ENCODE measurements at regions not wholly inside any gene's neighbourhood (a gene's known extent, or its start where the extent isn't known, plus 50 kb on each side); places are given as distances from the start of the nearest gene placed in this dataset.

- no peak for DNase-seq (ENCODE audit: low spot score in 2 of 2)
- no peaks in the 10 kb centered on the region for H3K36me3 Mint-ChIP-seq (ENCODE audit: insufficient read depth)
- no peak overlapping the region for H3K4me3 Mint-ChIP-seq
- peaks cover 59% of the 10 kb centered on the region for H3K27me3 Mint-ChIP-seq
- no peak for ATAC-seq (replicated peaks; ENCODE audit: extremely low read depth, poor library complexity, severe bottlenecking)
- H3K27ac Mint-ChIP-seq (ENCODE audit: low read depth), result no peak overlapping the region
- no peaks in the 10 kb centered on the region for H3K9me3 Mint-ChIP-seq
- no peaks in the 10 kb centered on the region for H3K4me1 Mint-ChIP-seq
These were observed 99.5 kb upstream of the GJB5 start for GRCh38 chr1:34655206-34655874.

- H3K27me3 Mint-ChIP-seq, result peaks cover 57% of the 10 kb centered on the region
- DNase-seq (ENCODE audit: low spot score in 2 of 2) (no peak), ATAC-seq (replicated peaks; ENCODE audit: extremely low read depth, poor library complexity, severe bottlenecking) (no peak)
- H3K27ac Mint-ChIP-seq (ENCODE audit: low read depth), result no peak overlapping the region
- no peaks in the 10 kb centered on the region for H3K9me3 Mint-ChIP-seq
- H3K36me3 Mint-ChIP-seq (ENCODE audit: insufficient read depth), result no peaks in the 10 kb centered on the region
- H3K4me1 Mint-ChIP-seq, result no peaks in the 10 kb centered on the region
- H3K4me3 Mint-ChIP-seq, result no peak overlapping the region
These were observed 99.0 kb upstream of the GJB5 start for GRCh38 chr1:34655875-34656240.

- DNase-seq (ENCODE audit: low spot score in 2 of 2), result no peak
- no peaks in the 10 kb centered on the region for H3K9me3 Mint-ChIP-seq
- no peaks in the 10 kb centered on the region for H3K4me1 Mint-ChIP-seq
- H3K27me3 Mint-ChIP-seq, result peaks cover 60% of the 10 kb centered on the region
- H3K27ac Mint-ChIP-seq (ENCODE audit: low read depth), result no peak overlapping the region
- no peak overlapping the region for H3K4me3 Mint-ChIP-seq
- no peak for ATAC-seq (replicated peaks; ENCODE audit: extremely low read depth, poor library complexity, severe bottlenecking)
- no peaks in the 10 kb centered on the region for H3K36me3 Mint-ChIP-seq (ENCODE audit: insufficient read depth)
These were observed 98.5 kb upstream of the GJB5 start for GRCh38 chr1:34656299-34656698.

GRCh38 chr1:34656731-34657130 is 98.1 kb upstream of the GJB5 start:
- ATAC-seq (replicated peaks; ENCODE audit: extremely low read depth, poor library complexity, severe bottlenecking), result no peak
- DNase-seq (ENCODE audit: low spot score in 2 of 2), result no peak
- Mint-ChIP-seq H3K9me3 (no peaks in the 10 kb centered on the region), H3K4me3 (no peak overlapping the region), H3K27me3 (peaks cover 65% of the 10 kb centered on the region), H3K4me1 (no peaks in the 10 kb centered on the region), H3K36me3 (ENCODE audit: insufficient read depth) (no peaks in the 10 kb centered on the region), H3K27ac (ENCODE audit: low read depth) (no peak overlapping the region)

DNA sequence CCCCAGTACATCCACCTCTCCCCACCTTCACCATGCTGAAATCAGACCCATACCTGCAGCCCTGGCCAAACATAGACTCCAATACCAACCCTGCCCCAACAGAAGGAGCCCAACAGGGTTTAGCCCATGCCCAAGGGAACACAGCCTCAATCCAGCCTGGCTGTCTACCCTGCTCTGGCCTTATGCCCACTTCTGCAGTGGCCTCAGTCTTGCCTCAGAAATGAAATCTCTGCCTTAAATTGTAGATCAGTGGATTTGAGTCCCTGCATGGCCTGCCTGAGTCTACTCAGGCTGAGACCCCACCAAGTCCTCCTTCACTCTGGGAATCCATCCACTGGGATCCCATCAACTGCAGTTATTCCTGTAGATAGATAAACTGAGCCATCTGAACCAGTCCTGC is 97.6 kb upstream of the GJB5 start:
- peaks cover 70% of the 10 kb centered on the region for H3K27me3 Mint-ChIP-seq
- no peak for ATAC-seq (replicated peaks; ENCODE audit: extremely low read depth, poor library complexity, severe bottlenecking)
- no peak overlapping the region for H3K4me3 Mint-ChIP-seq
- no peak overlapping the region for H3K27ac Mint-ChIP-seq (ENCODE audit: low read depth)
- H3K36me3 Mint-ChIP-seq (ENCODE audit: insufficient read depth), result no peaks in the 10 kb centered on the region
- no peaks in the 10 kb centered on the region for H3K4me1 Mint-ChIP-seq
- H3K9me3 Mint-ChIP-seq, result no peaks in the 10 kb centered on the region
- DNase-seq (ENCODE audit: low spot score in 2 of 2), result no peak

DNA sequence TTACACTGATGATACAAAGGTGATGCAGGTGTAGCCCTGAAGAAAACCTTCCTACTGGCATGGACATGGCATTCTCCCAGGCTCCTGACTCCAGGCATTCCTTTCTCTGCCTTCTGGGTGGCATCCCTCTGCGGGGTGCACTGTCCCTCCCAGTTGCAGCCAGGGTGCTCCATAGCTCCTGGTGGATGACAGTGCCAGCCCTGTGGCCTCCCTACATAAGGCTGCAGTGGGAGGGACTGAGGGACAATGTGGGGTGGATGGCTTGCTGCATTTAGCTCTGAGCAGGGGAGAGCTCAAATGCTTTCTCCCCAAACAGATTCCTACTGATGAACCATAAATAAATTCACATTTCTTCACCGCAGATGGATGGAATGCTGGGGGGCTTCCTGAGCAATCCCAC is 97.0 kb upstream of the GJB5 start:
- H3K27ac Mint-ChIP-seq (ENCODE audit: low read depth), result no peak overlapping the region
- no peak overlapping the region for H3K4me3 Mint-ChIP-seq
- H3K4me1 Mint-ChIP-seq, result no peaks in the 10 kb centered on the region
- H3K9me3 Mint-ChIP-seq, result no peaks in the 10 kb centered on the region
- H3K36me3 Mint-ChIP-seq (ENCODE audit: insufficient read depth), result no peaks in the 10 kb centered on the region
- ATAC-seq (replicated peaks; ENCODE audit: extremely low read depth, poor library complexity, severe bottlenecking), result no peak
- peaks cover 70% of the 10 kb centered on the region for H3K27me3 Mint-ChIP-seq
- DNase-seq (ENCODE audit: low spot score in 2 of 2), result no peak

DNA sequence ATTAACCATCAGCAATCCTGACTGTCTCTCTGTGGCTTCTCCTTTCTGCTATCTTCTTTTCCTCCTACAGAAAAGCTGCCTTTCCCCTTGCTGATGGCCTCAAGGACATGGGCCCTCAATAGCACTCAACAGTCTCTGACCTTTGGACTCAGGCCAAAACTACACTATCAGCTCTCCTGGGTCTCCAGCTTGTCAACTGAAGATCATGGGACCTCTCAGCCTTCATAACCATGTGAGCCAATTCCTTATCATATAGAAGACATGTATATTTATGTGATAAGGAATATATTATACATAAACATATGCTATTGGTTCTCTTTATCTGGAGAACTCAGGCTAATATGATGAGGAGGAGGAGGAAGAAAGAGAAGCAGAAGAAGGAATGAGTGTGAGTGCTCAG is 91.8 kb upstream of the GJB5 start:
- H3K9me3 Mint-ChIP-seq, result no peaks in the 10 kb centered on the region
- H3K4me3 Mint-ChIP-seq, result no peak overlapping the region

DNA sequence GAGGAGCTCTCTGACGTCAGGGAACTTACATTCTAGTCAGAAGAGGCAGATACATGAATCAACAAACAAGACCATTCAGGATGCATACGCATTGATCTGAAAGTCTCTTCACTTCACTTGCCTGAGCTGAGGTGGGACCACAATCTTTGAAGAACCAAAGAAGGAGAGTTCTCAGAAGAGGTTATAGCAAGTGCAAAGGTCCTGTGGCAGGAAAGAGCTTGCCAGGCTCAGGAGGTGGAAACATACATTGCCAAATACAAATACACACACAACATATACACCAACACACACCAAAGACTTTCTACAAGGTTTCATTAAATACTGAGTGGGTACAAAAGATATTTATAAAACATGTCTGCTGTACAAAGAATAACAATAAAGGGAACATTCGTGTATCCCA is 86.8 kb upstream of the GJB5 start:
- ATAC-seq (replicated peaks; ENCODE audit: extremely low read depth, poor library complexity, severe bottlenecking) (no peak), DNase-seq (ENCODE audit: low spot score in 2 of 2) (no peak)
- Mint-ChIP-seq H3K27me3 (peaks cover 69% of the 10 kb centered on the region), H3K4me1 (no peaks in the 10 kb centered on the region), H3K27ac (ENCODE audit: low read depth) (no peak overlapping the region), H3K36me3 (ENCODE audit: insufficient read depth) (no peaks in the 10 kb centered on the region), H3K9me3 (peaks cover 6% of the 10 kb centered on the region), H3K4me3 (no peak overlapping the region)

More for the DNA sequence above, 91.8 kb upstream of the GJB5 start:
- peaks cover 74% of the 10 kb centered on the region for H3K27me3 Mint-ChIP-seq
- ATAC-seq (replicated peaks; ENCODE audit: extremely low read depth, poor library complexity, severe bottlenecking), result no peak
- H3K36me3 Mint-ChIP-seq (ENCODE audit: insufficient read depth), result no peaks in the 10 kb centered on the region
- no peaks in the 10 kb centered on the region for H3K4me1 Mint-ChIP-seq
- no peak overlapping the region for H3K27ac Mint-ChIP-seq (ENCODE audit: low read depth)
- DNase-seq (ENCODE audit: low spot score in 2 of 2), result no peak

DNA sequence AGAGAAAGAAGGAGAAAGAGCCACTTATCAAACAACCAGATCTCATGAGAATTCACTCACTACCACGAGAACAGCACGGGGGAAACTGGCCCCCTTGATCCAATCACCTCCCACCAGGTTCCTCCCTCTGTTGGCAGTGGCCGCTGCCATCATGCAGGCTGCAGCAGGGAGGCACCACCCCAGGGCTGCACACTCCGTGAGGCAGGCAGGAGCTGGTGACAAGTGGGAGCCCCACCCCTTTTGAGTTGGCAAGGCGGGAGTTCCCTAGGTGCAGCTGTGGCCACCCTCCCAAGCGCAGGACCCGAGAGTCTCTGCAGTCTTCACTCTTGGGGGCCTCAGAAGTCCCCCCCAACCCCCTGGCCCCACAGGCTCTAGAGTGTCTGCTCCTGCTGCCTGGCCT is 83.9 kb upstream of the GJB5 start:
- Mint-ChIP-seq H3K9me3 (peaks cover 6% of the 10 kb centered on the region), H3K27ac (ENCODE audit: low read depth) (no peak overlapping the region), H3K27me3 (peaks cover 65% of the 10 kb centered on the region), H3K4me3 (no peak overlapping the region), H3K4me1 (no peaks in the 10 kb centered on the region), H3K36me3 (ENCODE audit: insufficient read depth) (no peaks in the 10 kb centered on the region)
- no peak for DNase-seq (ENCODE audit: low spot score in 2 of 2)
- ATAC-seq (replicated peaks; ENCODE audit: extremely low read depth, poor library complexity, severe bottlenecking), result no peak

GRCh38 chr1:34671887-34672286 is 83.0 kb upstream of the GJB5 start:
- Mint-ChIP-seq H3K27me3 (peaks cover 63% of the 10 kb centered on the region), H3K9me3 (peaks cover 6% of the 10 kb centered on the region), H3K4me3 (no peak overlapping the region), H3K4me1 (no peaks in the 10 kb centered on the region), H3K36me3 (ENCODE audit: insufficient read depth) (no peaks in the 10 kb centered on the region), H3K27ac (ENCODE audit: low read depth) (no peak overlapping the region)
- ATAC-seq (replicated peaks; ENCODE audit: extremely low read depth, poor library complexity, severe bottlenecking) (no peak), DNase-seq (ENCODE audit: low spot score in 2 of 2) (no peak)

GRCh38 chr1:34681480-34682451 is 73.1 kb upstream of the GJB5 start:
- H3K27ac Mint-ChIP-seq (ENCODE audit: low read depth), result no peak overlapping the region
- no peaks in the 10 kb centered on the region for H3K36me3 Mint-ChIP-seq (ENCODE audit: insufficient read depth)
- DNase-seq (ENCODE audit: low spot score in 2 of 2) (no peak), ATAC-seq (replicated peaks; ENCODE audit: extremely low read depth, poor library complexity, severe bottlenecking) (no peak)
- H3K27me3 Mint-ChIP-seq, result peaks cover 63% of the 10 kb centered on the region
- H3K9me3 Mint-ChIP-seq, result no peaks in the 10 kb centered on the region
- H3K4me1 Mint-ChIP-seq, result peaks cover 10% of the 10 kb centered on the region
- no peak overlapping the region for H3K4me3 Mint-ChIP-seq

GRCh38 chr1:34682452-34683223 is 72.2 kb upstream of the GJB5 start:
- Mint-ChIP-seq H3K36me3 (ENCODE audit: insufficient read depth) (no peaks in the 10 kb centered on the region), H3K27ac (ENCODE audit: low read depth) (no peak overlapping the region), H3K4me3 (no peak overlapping the region), H3K4me1 (peaks cover 10% of the 10 kb centered on the region), H3K27me3 (peaks cover 63% of the 10 kb centered on the region), H3K9me3 (no peaks in the 10 kb centered on the region)
- ATAC-seq (replicated peaks; ENCODE audit: extremely low read depth, poor library complexity, severe bottlenecking) (no peak), DNase-seq (ENCODE audit: low spot score in 2 of 2) (no peak)
